Stimulated activated CD4-positive, alpha-beta T cell treated with anti-CD3 and anti-CD28 coated beads, Interleukin-12 subunit alpha, Interleukin-12 subunit beta, amount 100 ng/mL, for 4 hours (primary cell): ENCODE measurements at regions not wholly inside any gene's neighbourhood (a gene's known extent, or its start where the extent isn't known, plus 50 kb on each side); places are given as distances from the start of the nearest gene placed in this dataset.
"Not testable (repeated sequence)": the region's sequence is repeated elsewhere in the genome, so short reads cannot be mapped to it uniquely, and the experiment has no call there.

Source experiments
- DNase-seq: peaks from one replicate; pipeline ENCODE4 v3.0.0-alpha.2; 2020

GRCh38 chrX:150058728-150059127 is 120.4 kb upstream of the EOLA2 start:
- DNase-seq = no peak

- DNase-seq = no peak
These were observed 122.1 kb upstream of the EOLA2 start for GRCh38 chrX:150060406-150060805.

GRCh38 chrX:150062292-150063137 is 124.2 kb upstream of the EOLA2 start:
- DNase-seq = no peak

DNA sequence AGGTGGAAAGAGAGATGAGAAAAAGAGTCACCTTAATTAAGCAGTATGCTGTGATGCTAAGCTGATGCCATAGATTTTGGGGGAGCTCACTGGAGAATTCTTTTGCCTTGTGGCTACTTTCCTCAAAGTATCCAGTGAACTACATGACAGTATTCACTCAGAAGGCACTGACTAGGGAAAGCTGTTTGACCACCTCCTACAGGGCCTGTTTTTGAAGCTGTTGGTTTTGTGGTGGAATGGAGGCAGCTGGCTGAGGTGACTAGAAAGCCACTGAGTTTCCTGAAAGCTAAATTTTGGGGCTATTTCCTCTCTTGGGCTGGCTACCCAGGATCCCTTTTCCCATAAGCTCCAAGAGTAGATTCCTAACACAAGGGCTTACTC is 124.8 kb upstream of the EOLA2 start:
- DNase-seq = no peak

DNA sequence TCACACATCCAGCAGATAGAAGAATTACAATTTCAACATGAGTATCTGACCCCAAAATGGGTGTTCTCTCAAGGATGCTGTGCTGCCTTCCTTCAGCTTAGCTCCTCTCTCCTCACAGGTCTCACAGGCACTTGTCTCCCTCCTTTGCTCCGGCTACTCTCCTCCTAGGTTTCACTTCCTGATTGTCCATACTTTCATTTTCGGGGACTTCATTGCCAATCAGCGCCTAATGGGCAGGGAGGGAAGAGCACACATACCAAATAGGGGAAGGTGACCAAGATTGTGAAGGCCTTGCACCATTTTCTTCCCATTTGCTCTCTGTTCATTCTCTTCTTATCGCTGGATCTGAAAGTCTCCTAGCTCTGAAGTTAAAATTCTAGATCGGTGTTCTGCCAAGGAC is 125.4 kb upstream of the EOLA2 start:
- DNase-seq = no peak

DNA sequence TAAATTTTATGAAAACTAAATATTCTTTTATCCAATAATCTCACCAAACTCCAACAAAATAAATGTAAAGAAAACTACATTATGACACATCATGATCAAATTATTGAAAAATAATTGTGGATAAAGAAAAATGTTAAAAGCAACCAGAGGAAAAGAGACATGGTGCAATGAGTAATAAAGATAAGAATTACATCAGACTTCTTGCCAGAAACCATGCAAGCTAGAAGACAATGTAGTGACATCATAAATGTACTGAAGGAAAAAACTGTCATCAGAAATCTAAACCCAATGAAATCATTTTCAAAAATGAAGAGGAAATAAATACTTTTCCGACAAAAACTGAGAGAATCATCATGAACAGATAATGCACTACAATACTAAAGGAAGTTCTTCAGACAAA is 135.9 kb upstream of the EOLA2 start:
- no peak for DNase-seq

GRCh38 chrX:150080497-150080896 is 142.2 kb upstream of the EOLA2 start:
- no peak for DNase-seq

- no peak for DNase-seq
These were observed 142.8 kb upstream of the EOLA2 start for GRCh38 chrX:150081076-150081475.

DNA sequence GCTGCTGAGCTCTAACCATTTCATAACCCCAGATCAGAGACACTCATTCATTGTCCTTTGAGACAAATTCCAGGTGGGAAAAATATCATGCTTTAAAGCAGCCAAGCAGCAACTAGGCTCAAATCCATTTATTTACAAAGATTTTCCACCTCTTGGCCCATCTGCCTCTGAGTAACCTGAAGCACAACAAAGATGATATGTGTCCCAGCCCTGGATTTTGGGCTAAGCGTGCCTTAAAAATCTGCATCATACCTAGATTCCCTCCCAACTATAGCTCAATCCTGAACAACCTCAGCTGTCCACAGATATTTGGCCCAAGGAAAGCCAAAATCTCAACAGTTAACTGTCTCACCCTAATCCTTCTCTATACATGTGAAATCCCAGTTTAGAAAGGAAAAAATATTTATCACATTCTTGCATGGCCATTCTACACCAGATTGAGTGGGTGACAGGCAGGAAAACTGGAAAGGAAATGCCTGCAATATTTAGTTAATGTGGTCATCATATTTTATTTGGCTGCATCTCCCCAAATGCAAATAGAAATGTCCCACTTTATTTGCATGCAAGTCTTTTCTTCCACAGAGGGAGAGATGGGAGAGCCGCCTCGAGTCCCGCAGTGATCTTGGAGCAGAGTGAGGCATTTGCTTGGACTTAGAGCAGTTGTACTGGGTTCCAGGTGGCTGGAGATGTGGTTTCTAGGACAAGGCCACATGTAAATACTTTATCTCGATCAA is 146.4 kb upstream of the EOLA2 start:
- DNase-seq = no peak

GRCh38 chrX:150085881-150086280 is 147.6 kb upstream of the EOLA2 start:
- DNase-seq = no peak

DNA sequence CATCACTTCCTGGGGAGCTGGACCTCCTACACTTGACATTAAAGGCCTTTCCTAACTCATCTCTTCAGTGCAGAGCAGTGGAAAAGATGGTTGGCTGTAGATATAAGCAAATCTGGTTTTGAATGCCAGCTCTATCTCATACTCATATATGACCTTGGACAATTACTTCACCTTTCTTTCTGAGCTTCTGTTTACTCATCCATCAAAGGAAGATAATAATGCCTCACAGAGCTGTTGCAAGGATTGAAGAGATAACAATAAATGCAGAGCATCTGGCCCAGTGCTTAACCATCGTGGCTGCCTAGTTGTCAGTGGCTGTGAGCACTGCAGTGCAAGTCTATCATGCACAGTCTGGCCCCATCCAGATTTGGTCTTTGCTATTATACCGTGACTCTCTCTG is 148.1 kb upstream of the EOLA2 start:
- no peak for DNase-seq

GRCh38 chrX:150087612-150088011 is 149.3 kb upstream of the EOLA2 start:
- no peak for DNase-seq

DNA sequence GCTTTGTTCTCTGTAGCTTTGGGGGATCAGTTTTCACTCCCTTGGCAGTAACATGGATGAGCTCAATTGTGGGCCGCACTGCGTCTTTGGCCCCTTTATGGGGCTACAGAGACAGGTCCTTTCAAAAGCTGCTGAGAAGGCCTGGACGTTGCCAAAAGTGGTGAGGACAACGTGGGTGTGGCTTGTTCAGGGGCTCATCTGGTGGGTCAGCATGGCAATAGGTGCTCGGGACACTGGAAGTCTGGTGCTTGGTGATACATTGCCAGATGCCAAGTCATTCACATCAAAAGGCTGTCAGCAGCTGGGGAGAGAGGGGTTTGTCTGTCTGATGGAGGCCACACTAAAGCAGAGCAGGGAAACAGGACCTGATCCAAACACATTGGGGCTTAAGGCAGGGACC is 149.8 kb upstream of the EOLA2 start:
- no peak for DNase-seq

GRCh38 chrX:150088766-150089518 is 150.7 kb upstream of the EOLA2 start:
- DNase-seq = no peak

GRCh38 chrX:150091300-150091699 is 153.0 kb upstream of the EOLA2 start:
- DNase-seq = not testable (repeated sequence)

GRCh38 chrX:150092549-150092948 is 154.3 kb upstream of the EOLA2 start:
- DNase-seq = no peak

GRCh38 chrX:150094375-150094774 is 156.1 kb upstream of the EOLA2 start:
- no peak for DNase-seq

DNA sequence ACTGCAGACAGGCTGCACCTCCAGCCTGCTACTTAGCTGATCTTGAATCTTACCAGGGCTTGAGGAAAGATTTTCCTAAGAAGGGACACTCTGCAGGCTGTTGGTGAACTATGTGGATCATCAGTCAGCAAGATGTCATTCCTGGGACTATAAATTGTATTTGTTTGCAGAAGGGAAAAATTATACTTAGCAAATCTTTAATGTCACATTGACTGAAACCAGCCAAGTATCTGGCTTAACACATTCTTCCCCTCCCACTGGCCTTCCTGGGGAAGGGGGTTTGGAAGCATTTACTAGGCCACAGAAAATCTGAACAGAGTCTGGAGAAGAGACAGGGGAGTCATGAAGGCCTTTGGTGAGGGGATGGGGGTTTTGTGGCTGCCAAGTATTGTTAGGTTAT is 156.7 kb upstream of the EOLA2 start:
- no peak for DNase-seq

DNA sequence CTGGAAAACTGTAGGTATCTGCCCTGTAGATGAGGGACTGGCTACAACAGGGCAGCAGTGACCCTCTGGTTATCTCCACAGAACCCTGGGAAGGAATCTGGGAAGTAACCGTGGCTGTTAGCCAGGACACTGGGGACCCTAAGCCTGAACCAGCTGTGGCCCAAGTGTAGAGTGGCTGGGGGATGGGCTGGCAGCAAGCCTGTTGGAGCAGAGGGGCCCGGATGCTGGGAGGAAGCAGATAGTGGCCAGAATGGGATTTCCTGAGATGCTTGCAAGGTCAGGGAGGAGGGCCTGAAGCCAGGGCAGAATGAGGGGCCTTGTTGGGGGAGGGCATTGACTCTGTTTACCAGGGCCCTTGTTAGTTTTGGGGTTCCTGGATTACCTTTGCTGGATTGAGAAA is 161.0 kb upstream of the EOLA2 start:
- DNase-seq = no peak

GRCh38 chrX:150100261-150100660 is 162.0 kb upstream of the EOLA2 start:
- DNase-seq = no peak

DNA sequence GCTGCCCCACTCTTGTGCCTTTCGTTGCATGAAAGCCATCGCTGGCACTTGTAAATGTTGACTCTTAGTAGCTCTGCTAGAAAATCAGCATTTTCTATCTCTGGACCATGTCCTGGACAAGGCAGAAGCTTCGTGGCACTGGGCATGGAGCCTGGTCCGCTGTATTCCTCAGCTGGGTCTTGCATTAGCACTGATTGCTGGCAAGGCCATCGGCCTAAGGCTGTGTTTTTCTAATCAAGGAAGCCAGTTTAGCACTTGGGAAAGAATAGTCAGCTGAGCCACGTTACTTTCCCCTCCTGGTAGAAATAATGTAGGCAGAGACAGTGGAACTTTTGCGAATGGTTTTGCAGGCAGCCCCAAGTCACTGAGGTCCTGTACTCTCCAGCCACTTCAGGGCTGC is 180.2 kb upstream of the EOLA2 start:
- no peak for DNase-seq

DNA sequence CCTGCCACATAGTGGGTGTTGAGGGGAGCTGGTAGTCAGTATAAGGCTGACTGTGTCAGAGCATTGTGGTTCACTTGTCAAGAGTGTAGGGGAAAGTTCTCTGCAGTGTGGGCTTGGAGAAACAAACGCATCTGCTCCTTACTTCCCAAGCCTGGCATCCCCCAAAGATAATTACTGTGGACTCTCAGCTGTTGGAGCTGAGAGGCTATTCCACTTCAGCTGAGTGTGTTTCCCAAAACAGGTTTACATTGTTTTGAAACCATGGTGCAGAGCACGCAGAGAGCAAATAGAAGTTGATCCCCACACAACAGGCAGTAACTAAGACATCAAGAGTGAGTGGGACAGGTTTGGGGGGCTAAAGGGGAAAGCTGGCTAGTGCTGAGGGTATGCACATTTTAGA is 181.0 kb upstream of the EOLA2 start:
- no peak for DNase-seq

DNA sequence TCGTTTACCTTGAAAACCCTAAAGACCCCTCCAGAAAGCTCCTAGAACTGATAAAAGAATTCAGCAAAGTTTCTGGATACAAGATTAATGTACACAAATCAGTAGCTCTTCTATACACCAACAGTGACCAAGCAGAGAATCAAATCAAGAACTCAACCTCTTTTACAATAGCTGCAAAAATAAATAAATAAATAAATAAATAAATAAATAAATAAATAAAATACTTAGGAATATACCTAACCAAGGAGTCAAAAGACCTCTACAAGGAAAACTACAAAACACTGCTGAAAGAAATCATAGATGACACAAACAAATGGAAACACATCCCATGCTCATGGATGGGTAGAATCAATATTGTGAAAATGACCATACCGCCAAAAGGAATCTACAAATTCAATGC is 186.8 kb upstream of the EOLA2 start:
- DNase-seq = not testable (repeated sequence)

DNA sequence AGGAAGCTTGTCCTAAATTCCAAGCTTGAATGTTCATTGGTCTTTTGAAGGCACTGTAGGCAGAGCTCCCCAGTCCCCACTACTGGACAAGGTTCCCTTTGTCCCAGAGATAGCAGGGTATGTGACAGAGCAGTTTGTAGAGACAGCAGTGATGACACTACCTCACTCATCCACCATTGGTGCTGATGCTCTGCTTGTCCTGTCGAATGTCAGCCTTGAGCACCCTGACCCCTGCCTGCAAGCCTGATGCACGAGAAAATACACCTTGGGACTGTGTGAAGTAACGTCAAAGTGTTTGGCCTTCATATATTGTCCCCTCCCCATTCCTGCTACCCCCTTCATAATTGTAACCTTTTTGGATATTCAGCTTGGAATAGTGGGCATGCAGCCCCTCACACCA is 188.9 kb upstream of the EOLA2 start:
- DNase-seq = no peak
